Nephron (organoid): ENCODE measurements at regions not wholly inside any gene's neighbourhood (a gene's known extent, or its start where the extent isn't known, plus 50 kb on each side); places are given as distances from the start of the nearest gene placed in this dataset.
A peak's percentile ranks its signal among the peaks of the same experiment; 100 is the strongest.

Experiments used
- H3K27ac Mint-ChIP-seq, 3 experiments: 2 replicates each; pipeline ENCODE4 v1.8.0; 2020; ENCODE audit warnings: mixed read lengths in 3 of 3, mild to moderate bottlenecking in 2 of 3, moderate library complexity in 1 of 3
- H3K27me3 Mint-ChIP-seq: 2 replicates; pipeline ENCODE4 v1.8.0; 2021; ENCODE audit warnings: low read depth, mild to moderate bottlenecking, moderate library complexity, mixed read lengths
- H3K36me3 Mint-ChIP-seq: 2 replicates; pipeline ENCODE4 v1.8.0; 2020; ENCODE audit warnings: low read depth, mixed read lengths
- H3K4me1 Mint-ChIP-seq: 2 replicates; pipeline ENCODE4 v1.8.0; 2020; ENCODE audit warnings: mixed read lengths
- H3K4me3 Mint-ChIP-seq, 3 experiments: 2 replicates each; pipeline ENCODE4 v1.8.0; 2020; ENCODE audit warnings: mild to moderate bottlenecking in 3 of 3, mixed read lengths in 3 of 3, moderate library complexity in 2 of 3
- H3K9me3 Mint-ChIP-seq: 2 replicates; pipeline ENCODE4 v1.8.0; 2020; ENCODE audit warnings: mixed read lengths
- CTCF ChIP-seq, 3 experiments: fragments of 200-600 bp; sonication (generic); IDR thresholded peaks; one replicate each; pipeline ENCODE4 v1.5.0; 2021; ENCODE audit warnings: antibody characterized with exemption in 3 of 3; ENCODE audit not compliant: unreplicated experiment in 3 of 3

GRCh38 chr13:62629618-62630017 is 1214.0 kb upstream of the PCDH20 start:
- Mint-ChIP-seq H3K36me3 (no peaks in the 10 kb centered on the region), H3K4me1 (peaks cover 19% of the 10 kb centered on the region), H3K4me3 (no peak overlapping the region), H3K27me3 (no peaks in the 10 kb centered on the region), H3K9me3 (no peaks in the 10 kb centered on the region), H3K27ac (no peak overlapping the region)
- no peak for TF ChIP-seq CTCF (IDR thresholded peaks at IDR 0.05; ENCODE audit: unreplicated experiment in 3 of 3)

- Mint-ChIP-seq H3K4me1 (peaks cover 19% of the 10 kb centered on the region), H3K36me3 (no peaks in the 10 kb centered on the region), H3K27ac (peak overlapping the region in 1 of 3 experiments; percentile 41), H3K4me3 (peak overlapping the region in 2 of 3 experiments; percentile 79 to 80), H3K27me3 (no peaks in the 10 kb centered on the region), H3K9me3 (no peaks in the 10 kb centered on the region)
- no peak for TF ChIP-seq CTCF (IDR thresholded peaks at IDR 0.05; ENCODE audit: unreplicated experiment in 3 of 3)
These were observed 1211.6 kb upstream of the PCDH20 start for GRCh38 chr13:62627226-62627625.

GRCh38 chr13:62626771-62627170 is 1211.1 kb upstream of the PCDH20 start:
- H3K27me3 Mint-ChIP-seq, result no peaks in the 10 kb centered on the region
- peaks cover 19% of the 10 kb centered on the region for H3K4me1 Mint-ChIP-seq
- H3K36me3 Mint-ChIP-seq, result no peaks in the 10 kb centered on the region
- no peaks in the 10 kb centered on the region for H3K9me3 Mint-ChIP-seq
- peak overlapping the region in 2 of 3 experiments; percentile 79 to 80 for H3K4me3 Mint-ChIP-seq
- H3K27ac Mint-ChIP-seq, result no peak overlapping the region
- TF ChIP-seq CTCF (IDR thresholded peaks at IDR 0.05; ENCODE audit: unreplicated experiment in 3 of 3), result no peak

- Mint-ChIP-seq H3K27ac (peak overlapping the region; percentile 9 to 53 (median 15)), H3K4me3 (peak overlapping the region in 2 of 3 experiments; percentile 70 to 80), H3K27me3 (no peaks in the 10 kb centered on the region), H3K4me1 (peaks cover 14% of the 10 kb centered on the region), H3K36me3 (no peaks in the 10 kb centered on the region), H3K9me3 (peaks cover 5% of the 10 kb centered on the region)
- TF ChIP-seq CTCF (IDR thresholded peaks at IDR 0.05; ENCODE audit: unreplicated experiment in 3 of 3), result no peak
These were observed 1209.7 kb upstream of the PCDH20 start for GRCh38 chr13:62625214-62625881.

GRCh38 chr13:62613819-62614218 is 1198.2 kb upstream of the PCDH20 start:
- TF ChIP-seq CTCF (IDR thresholded peaks at IDR 0.05; ENCODE audit: unreplicated experiment in 3 of 3), result no peak
- Mint-ChIP-seq H3K27me3 (peaks cover 3% of the 10 kb centered on the region), H3K27ac (peak overlapping the region in 2 of 3 experiments; percentile 13 to 27), H3K9me3 (peaks cover 8% of the 10 kb centered on the region), H3K4me3 (no peak overlapping the region), H3K4me1 (peaks cover 10% of the 10 kb centered on the region), H3K36me3 (no peaks in the 10 kb centered on the region)

GRCh38 chr13:62611343-62611742 is 1195.7 kb upstream of the PCDH20 start:
- H3K9me3 Mint-ChIP-seq, result peaks cover 21% of the 10 kb centered on the region
- no peak for TF ChIP-seq CTCF (IDR thresholded peaks at IDR 0.05; ENCODE audit: unreplicated experiment in 3 of 3)
- H3K36me3 Mint-ChIP-seq, result no peaks in the 10 kb centered on the region
- H3K27ac Mint-ChIP-seq, result no peak overlapping the region
- peaks cover 10% of the 10 kb centered on the region for H3K4me1 Mint-ChIP-seq
- no peak overlapping the region for H3K4me3 Mint-ChIP-seq
- H3K27me3 Mint-ChIP-seq, result peaks cover 3% of the 10 kb centered on the region
